ENCODE measurements at regions not wholly inside any gene's neighbourhood (a gene's known extent, or its start where the extent isn't known, plus 50 kb on each side); places are given as distances from the start of the nearest gene placed in this dataset.

DNA sequence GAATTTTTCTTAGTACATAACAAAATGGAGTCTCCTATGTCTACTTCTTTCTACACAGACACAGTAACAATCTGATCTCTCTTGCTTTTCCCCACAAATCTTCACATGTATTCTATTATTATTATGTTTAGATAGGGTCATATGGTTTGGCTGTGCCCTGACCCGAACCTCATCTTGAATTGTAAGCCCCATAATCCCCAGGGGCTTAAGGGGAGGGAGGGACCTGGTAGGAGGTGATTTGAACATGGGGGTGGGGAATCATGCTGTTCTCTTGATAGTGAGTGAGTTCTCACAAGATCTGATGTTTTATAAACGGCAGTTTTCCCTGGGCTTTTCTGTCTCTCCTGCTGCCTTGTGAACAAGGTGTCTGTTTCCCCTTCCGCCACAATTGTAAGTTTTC is 86.7 kb upstream of the SELENOK start:
- TF ChIP-seq, protein P1, sequence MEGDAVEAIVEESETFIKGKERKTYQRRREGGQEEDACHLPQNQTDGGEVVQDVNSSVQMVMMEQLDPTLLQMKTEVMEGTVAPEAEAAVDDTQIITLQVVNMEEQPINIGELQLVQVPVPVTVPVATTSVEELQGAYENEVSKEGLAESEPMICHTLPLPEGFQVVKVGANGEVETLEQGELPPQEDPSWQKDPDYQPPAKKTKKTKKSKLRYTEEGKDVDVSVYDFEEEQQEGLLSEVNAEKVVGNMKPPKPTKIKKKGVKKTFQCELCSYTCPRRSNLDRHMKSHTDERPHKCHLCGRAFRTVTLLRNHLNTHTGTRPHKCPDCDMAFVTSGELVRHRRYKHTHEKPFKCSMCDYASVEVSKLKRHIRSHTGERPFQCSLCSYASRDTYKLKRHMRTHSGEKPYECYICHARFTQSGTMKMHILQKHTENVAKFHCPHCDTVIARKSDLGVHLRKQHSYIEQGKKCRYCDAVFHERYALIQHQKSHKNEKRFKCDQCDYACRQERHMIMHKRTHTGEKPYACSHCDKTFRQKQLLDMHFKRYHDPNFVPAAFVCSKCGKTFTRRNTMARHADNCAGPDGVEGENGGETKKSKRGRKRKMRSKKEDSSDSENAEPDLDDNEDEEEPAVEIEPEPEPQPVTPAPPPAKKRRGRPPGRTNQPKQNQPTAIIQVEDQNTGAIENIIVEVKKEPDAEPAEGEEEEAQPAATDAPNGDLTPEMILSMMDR (IDR thresholded peaks at IDR 0.05; ENCODE audit: control extremely low read depth, extremely low read depth, low read depth, missing control alignments) = no peak
- CTCF ChIA-PET = no interaction called here
- POLR2A ChIA-PET = no interaction called here
- DNase-seq (ENCODE audit: extremely low spot score) = no peak

DNA sequence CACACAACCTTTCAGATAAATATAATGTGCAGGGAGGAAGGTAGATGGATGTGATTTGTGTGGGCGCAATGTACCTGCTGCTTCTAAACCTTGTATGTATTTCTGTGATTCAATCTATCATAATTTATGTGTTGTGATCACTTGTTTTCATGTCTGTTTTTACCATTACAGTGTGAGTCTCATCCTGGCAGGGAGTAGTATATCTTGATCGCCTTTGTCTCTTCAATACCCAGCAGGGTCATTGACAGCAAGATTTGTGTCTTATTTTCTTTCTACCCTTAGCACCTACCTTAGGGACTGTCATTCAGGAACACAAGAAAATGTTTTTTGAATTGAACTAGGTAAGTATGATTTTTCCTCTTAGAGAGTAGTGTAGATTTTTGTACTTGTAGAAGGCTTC is 83.7 kb upstream of the SELENOK start:
- no peak for DNase-seq (ENCODE audit: extremely low spot score)
- TF ChIP-seq, protein P1 (IDR thresholded peaks at IDR 0.05; ENCODE audit: control extremely low read depth, extremely low read depth, low read depth, missing control alignments) = no peak
- CTCF ChIA-PET = no interaction called here
- POLR2A ChIA-PET = no interaction called here

DNA sequence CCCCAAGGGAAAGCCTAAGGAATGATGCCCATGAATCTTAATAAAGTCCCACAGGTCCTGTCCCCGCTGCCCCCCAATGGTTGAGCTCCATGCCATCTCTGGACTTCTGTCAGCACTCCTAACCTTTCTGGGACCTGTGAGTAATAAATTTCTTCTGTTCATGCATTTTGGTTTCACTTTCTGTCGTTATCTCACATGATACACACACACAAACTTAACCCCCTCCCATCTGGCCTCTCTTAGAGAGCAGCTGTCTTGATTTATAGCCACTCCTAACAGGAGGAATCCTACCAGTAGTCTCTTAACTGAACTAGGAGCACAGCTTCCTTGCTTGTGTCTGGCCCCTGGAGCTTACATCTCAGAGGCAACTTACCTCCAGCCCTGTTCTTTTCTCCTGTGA is 82.7 kb upstream of the SELENOK start:
- ChIA-PET CTCF (no interaction called here), POLR2A (no interaction called here)
- TF ChIP-seq, protein P1 (IDR thresholded peaks at IDR 0.05; ENCODE audit: control extremely low read depth, extremely low read depth, low read depth, missing control alignments) = no peak
- no peak for DNase-seq (ENCODE audit: extremely low spot score)

DNA sequence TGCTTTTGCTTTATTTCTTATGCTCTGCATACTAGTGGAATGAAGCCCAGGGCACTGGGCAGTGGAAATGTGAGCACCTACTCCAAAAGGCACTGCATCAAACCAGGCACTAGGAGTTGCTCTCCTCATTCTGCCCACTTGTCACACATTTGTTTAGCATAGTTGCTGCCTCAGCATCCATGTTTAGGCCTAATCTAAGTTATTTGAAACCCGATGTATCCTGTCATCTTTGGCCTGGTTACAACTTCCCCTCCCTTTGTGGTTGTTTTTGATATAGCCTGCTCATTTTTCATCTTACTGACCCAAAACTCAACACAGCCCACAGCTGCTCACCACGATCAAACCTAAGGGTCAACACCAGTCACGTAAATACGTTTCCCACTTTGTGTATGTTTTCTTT is 82.2 kb upstream of the SELENOK start:
- TF ChIP-seq, protein P1 (IDR thresholded peaks at IDR 0.05; ENCODE audit: control extremely low read depth, extremely low read depth, low read depth, missing control alignments) = no peak

DNA sequence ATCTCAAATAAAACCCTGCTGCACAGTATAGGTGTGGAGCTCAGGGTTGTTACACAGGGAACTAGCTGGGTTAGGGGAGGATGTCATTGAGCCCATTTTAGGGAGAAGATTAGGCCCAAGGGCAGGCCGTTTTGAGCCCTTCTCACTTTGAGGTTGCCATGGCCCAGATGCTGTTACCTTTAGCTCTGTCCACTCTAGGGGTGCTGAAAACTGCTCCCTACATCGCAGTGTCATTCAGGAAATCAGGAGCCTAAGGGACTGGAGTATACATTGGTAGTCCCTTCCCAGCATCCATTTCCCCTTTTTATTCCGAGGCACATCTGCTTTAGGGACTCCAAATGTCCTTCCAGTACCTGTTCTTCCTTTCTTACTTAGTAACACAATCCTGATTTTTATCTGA is 79.0 kb upstream of the SELENOK start:
- TF ChIP-seq, protein P1 (IDR thresholded peaks at IDR 0.05; ENCODE audit: control extremely low read depth, extremely low read depth, low read depth, missing control alignments) = no peak
- POLR2A ChIA-PET = no interaction called here

More for the DNA sequence above, 82.2 kb upstream of the SELENOK start:
- ChIA-PET POLR2A (no interaction called here), CTCF (no interaction called here)
- DNase-seq (ENCODE audit: extremely low spot score) = no peak

DNA sequence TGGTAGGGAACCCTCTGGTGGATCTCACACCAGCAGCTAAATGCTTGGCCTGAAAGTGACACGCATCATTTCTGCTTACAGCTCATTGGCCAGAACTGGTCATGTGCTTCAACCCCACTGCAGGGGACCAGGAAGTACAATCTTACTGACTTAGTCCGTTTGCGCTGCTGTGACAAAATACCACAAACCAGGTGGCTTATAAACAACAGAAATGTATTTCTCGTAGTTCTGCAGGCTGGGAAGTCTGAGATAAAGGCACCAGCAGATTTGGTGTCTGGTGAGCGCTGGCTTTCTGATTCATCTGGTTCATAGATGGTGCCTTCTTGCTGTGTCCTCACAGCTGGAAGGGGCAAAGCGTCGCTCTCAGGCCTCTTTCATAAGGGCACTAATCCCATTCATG is 77.4 kb upstream of the SELENOK start:
- CTCF ChIA-PET = no interaction called here
- DNase-seq (ENCODE audit: extremely low spot score) = no peak
- POLR2A ChIA-PET = no interaction called here
- TF ChIP-seq, protein P1 (IDR thresholded peaks at IDR 0.05; ENCODE audit: control extremely low read depth, extremely low read depth, low read depth, missing control alignments) = no peak

More for the DNA sequence above, 79.0 kb upstream of the SELENOK start:
- CTCF ChIA-PET = interaction anchor here (1.0 kb wide), 1 partner anchor 33 kb away, joined by 4 read pairs; no protein-coding TSS in a partner anchor
- no peak for DNase-seq (ENCODE audit: extremely low spot score)

DNA sequence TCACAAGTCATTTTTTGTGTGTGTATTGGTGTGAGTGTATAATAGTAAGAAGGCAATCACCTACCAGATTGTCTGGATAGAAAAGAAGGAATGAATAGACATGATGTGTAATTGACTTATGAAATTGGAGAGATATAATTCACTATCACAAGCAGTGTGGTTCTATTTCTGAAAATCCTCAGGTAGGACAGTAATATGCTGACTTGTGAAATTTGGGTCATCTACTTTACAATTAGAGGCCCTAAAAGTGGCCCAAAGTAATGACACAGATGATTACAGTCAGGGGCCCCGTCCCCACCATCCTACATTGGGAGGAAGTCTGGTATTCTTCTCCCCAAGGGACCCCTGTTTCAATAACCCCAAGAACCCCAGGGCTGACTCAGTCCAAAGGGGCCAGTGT is 73.6 kb upstream of the SELENOK start:
- POLR2A ChIA-PET = no interaction called here
- CTCF ChIA-PET = no interaction called here
- TF ChIP-seq, protein P1 (IDR thresholded peaks at IDR 0.05; ENCODE audit: control extremely low read depth, extremely low read depth, low read depth, missing control alignments) = no peak
- DNase-seq (ENCODE audit: extremely low spot score) = no peak

All from GM10248 (cell line).